GM12891 (cell line): ENCODE measurements at regions not wholly inside any gene's neighbourhood (a gene's known extent, or its start where the extent isn't known, plus 50 kb on each side); places are given as distances from the start of the nearest gene placed in this dataset.
"Not testable (repeated sequence)": the region's sequence is repeated elsewhere in the genome, so short reads cannot be mapped to it uniquely, and the experiment has no call there.

Experiments
- PAX5 ChIP-seq: IDR thresholded peaks from 2 replicates; pipeline ENCODE4 v1.6.1; 2011; ENCODE audit warnings: low read length, moderate library complexity, mild to moderate bottlenecking; ENCODE audit not compliant: insufficient read depth, severe bottlenecking
- POLR2A ChIP-seq: IDR thresholded peaks from 2 replicates; pipeline ENCODE4 v1.6.1; 2011; ENCODE audit warnings: low read depth, low read length, control low read depth
- POLR2AphosphoS5 ChIP-seq: IDR thresholded peaks from 2 replicates; pipeline ENCODE4 v1.6.1; 2011; ENCODE audit warnings: low read depth, low read length, control low read depth
- SPI1 ChIP-seq: IDR thresholded peaks from 2 replicates; pipeline ENCODE4 v1.6.1; 2011; ENCODE audit warnings: low read depth, low read length, control low read depth

DNA sequence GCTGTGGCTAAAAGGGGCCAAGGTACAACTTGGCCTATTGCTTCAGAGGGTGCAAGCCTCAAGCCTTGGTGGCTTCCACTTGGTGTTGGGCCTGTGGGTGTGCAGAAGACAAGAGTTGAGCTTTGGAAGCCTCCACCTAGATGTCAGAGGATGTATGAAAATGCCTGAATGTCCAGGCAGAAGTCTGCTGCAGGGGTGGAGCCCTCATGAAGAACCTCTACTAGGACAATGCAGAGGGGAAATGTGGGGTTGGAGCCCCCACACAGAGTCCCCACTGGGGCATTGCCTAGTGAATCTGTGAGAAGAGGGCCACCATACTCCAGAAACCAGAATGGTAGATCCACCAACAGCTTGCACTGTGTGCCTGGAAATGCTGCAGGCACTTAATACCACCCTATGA lies 332.1 kb upstream of the SASH1 start:
- not testable (repeated sequence) for TF ChIP-seq POLR2A, PAX5, SPI1, POLR2AphosphoS5
